B cell (primary cell): ENCODE measurements at regions not wholly inside any gene's neighbourhood (a gene's known extent, or its start where the extent isn't known, plus 50 kb on each side); places are given as distances from the start of the nearest gene placed in this dataset.

Experiments used
- ATAC-seq: fragments of 200-7000 bp; cut with Tn5 transposase; one replicate; pipeline ENCODE4 v1.10.0; 2021; ENCODE audit warnings: low read depth, mild to moderate bottlenecking, moderate number of reproducible peaks, moderate library complexity
- CTCF ChIA-PET: fragments of 350-600 bp; sonication (Branson Sonifier 250); formaldehyde crosslinking; loops from one replicate; lab custom pipeline; 2021; ENCODE audit warnings: antibody characterized with exemption, inconsistent platforms; lab: Charles Lee
- POLR2A ChIA-PET: fragments of 350-600 bp; sonication (Branson Sonifier 250); formaldehyde crosslinking; loops from one replicate; lab custom pipeline; 2021; ENCODE audit warnings: antibody characterized with exemption; lab: Charles Lee
- DNase-seq: peaks from one replicate; pipeline ENCODE4 v3.0.0; 2013
- H2AFZ ChIP-seq: 2 replicates; pipeline ENCODE4 v1.6.1; 2012; ENCODE audit warnings: mild to moderate bottlenecking, low read depth, low read length; ENCODE audit not compliant: insufficient read depth, poor library complexity, severe bottlenecking
- H3K27ac ChIP-seq, 2 donors: 1 replicate in 1 of 2; 2 replicates in 1 of 2; pipeline ENCODE4 v1.5.1; 2012 to 2013; ENCODE audit warnings: low read length in 2 of 2, mild to moderate bottlenecking in 2 of 2, moderate library complexity in 1 of 2
- H3K27me3 ChIP-seq, 4 experiments: fragments of 200-600 bp in 1 of 4; sonication (generic) in 1 of 4; replicated peaks in 1 of 4; 1 replicate in 2 of 4; 2 replicates in 2 of 4; pipeline versions ENCODE4 v1.6.1 to v1.7.0; 2013 to 2016; ENCODE audit warnings: low read length in 3 of 4, mild to moderate bottlenecking in 2 of 4, mixed read lengths in 1 of 4, moderate library complexity in 1 of 4; ENCODE audit not compliant: insufficient read depth in 4 of 4, control insufficient read depth in 3 of 4; ENCODE audit errors: control extremely low read depth in 1 of 4
- H3K36me3 ChIP-seq, 2 experiments: replicated peaks in 1 of 2; 1 replicate in 1 of 2; 2 replicates in 1 of 2; pipeline versions ENCODE4 v1.6.1 to v1.7.1; 2013; ENCODE audit warnings: low read length in 1 of 2; ENCODE audit not compliant: insufficient read depth in 2 of 2, control insufficient read depth in 1 of 2; ENCODE audit errors: control extremely low read depth in 1 of 2, extremely low read depth in 1 of 2
- H3K4me1 ChIP-seq, 2 donors: fragments of 200-600 bp in 1 of 2; sonication (generic) in 1 of 2; 1 replicate in 1 of 2; 2 replicates in 1 of 2; pipeline versions ENCODE4 v1.5.1 to v1.6.1; 2013 to 2017; ENCODE audit warnings: low read length in 2 of 2; ENCODE audit not compliant: control insufficient read depth in 2 of 2, insufficient read depth in 2 of 2
- H3K4me2 ChIP-seq: replicated peaks from 2 replicates; pipeline ENCODE3; 2012; ENCODE audit warnings: mild to moderate bottlenecking, low read depth, low read length; ENCODE audit not compliant: poor library complexity, severe bottlenecking
- H3K4me3 ChIP-seq, 5 experiments: fragments of 200-600 bp in 1 of 5; sonication (generic) in 1 of 5; 1 replicate in 3 of 5; 2 replicates in 2 of 5; pipeline versions ENCODE4 v1.5.1 to v1.7.0; 2011 to 2016; ENCODE audit warnings: low read length in 4 of 5, mild to moderate bottlenecking in 4 of 5, low read depth in 2 of 5, control low read depth in 1 of 5, moderate library complexity in 1 of 5; ENCODE audit not compliant: insufficient read depth in 1 of 5; ENCODE audit errors: control extremely low read depth in 1 of 5, extremely low read depth in 1 of 5
- H3K79me2 ChIP-seq: fragments of 200-600 bp; sonication (generic); one replicate; pipeline ENCODE4 v1.6.0; 2016; ENCODE audit warnings: low read length; ENCODE audit not compliant: control insufficient read depth, insufficient read depth
- H3K9ac ChIP-seq: fragments of 200-600 bp; sonication (generic); 2 replicates; pipeline ENCODE4 v1.6.1; 2017; ENCODE audit warnings: mild to moderate bottlenecking, low read length, moderate library complexity
- H3K9me3 ChIP-seq, 3 donors: one replicate each; pipeline versions ENCODE4 v1.6.1 to v1.7.1; 2013; ENCODE audit warnings: low read length in 2 of 3; ENCODE audit not compliant: control insufficient read depth in 2 of 3, insufficient read depth in 1 of 3; ENCODE audit errors: control extremely low read depth in 1 of 3
- H4K20me1 ChIP-seq: 2 replicates; pipeline ENCODE4 v1.6.0; 2012; ENCODE audit warnings: mild to moderate bottlenecking, low read length; ENCODE audit not compliant: insufficient read depth, control insufficient read depth, poor library complexity, severe bottlenecking
- H3K27ac Mint-ChIP-seq: one replicate; pipeline ENCODE4 v1.8.0; 2021; ENCODE audit warnings: mixed read lengths
- H3K27me3 Mint-ChIP-seq: one replicate; pipeline ENCODE4 v1.8.0; 2021; ENCODE audit warnings: mixed read lengths
- H3K4me1 Mint-ChIP-seq: one replicate; pipeline ENCODE4 v1.8.0; 2021; ENCODE audit warnings: mixed read lengths
- H3K4me3 Mint-ChIP-seq: one replicate; pipeline ENCODE4 v1.8.0; 2021; ENCODE audit warnings: mixed read lengths
- H3K9me3 Mint-ChIP-seq: one replicate; pipeline ENCODE4 v1.8.0; 2022; ENCODE audit warnings: mixed read lengths; ENCODE audit not compliant: insufficient read depth
- EZH2 ChIP-seq: IDR thresholded peaks from 2 replicates; pipeline ENCODE4 v1.6.1; 2012; ENCODE audit warnings: borderline replicate concordance, low read depth, mild to moderate bottlenecking, moderate library complexity, low read length; ENCODE audit not compliant: insufficient read depth, poor library complexity, severe bottlenecking
- WGBS: methylation state at CpG from one replicate; pipeline ENCODE4 v1.1.5; 2013; ENCODE audit warnings: missing lambda C conversion rate; ENCODE audit not compliant: insufficient coverage; 5-methylcytosine and 5-hydroxymethylcytosine counted together
- intact Hi-C: fragments of 100-400 bp; cut with micrococcal nuclease; formaldehyde crosslinking; loops from one replicate; pipeline ENCODE4 v1.10.0; 2022
- TF ChIP-seq, protein P1 (sequence below): fragments of 200-600 bp; IDR thresholded peaks from one replicate; pipeline ENCODE4 v1.8.0; 2022; ENCODE audit warnings: antibody characterized with exemption, mild to moderate bottlenecking

DNA sequence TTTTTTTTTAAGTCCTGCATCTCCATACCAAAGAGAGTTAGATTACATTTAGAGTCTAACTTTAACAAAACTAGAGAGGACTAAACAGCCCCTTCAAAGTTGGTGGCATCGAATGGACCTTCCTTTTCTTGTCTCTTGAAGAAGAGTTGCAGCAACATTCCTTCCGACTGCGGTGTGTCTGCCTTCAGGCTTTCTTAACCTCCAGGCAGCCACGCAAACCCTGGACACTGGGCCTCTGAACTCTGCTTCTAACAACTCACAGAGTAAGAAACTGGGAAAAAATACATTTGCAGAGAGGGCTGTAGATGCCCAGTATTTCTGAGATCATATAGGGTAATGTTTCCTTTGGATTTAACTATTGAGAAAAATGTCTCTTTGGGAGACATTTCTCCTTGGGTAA lies 120.5 kb upstream of the MAST4 start:
- ATAC-seq (no peak), DNase-seq (no peak)
- no peak overlapping the region for H3K27ac ChIP-seq
- peaks cover 4 to 8% of the 10 kb centered on the region in 2 donors for H3K4me1 ChIP-seq
- 93% methylated on average over 3 of the region's 4 CpGs for WGBS
- no peak for TF ChIP-seq EZH2
- TF ChIP-seq, protein P1, sequence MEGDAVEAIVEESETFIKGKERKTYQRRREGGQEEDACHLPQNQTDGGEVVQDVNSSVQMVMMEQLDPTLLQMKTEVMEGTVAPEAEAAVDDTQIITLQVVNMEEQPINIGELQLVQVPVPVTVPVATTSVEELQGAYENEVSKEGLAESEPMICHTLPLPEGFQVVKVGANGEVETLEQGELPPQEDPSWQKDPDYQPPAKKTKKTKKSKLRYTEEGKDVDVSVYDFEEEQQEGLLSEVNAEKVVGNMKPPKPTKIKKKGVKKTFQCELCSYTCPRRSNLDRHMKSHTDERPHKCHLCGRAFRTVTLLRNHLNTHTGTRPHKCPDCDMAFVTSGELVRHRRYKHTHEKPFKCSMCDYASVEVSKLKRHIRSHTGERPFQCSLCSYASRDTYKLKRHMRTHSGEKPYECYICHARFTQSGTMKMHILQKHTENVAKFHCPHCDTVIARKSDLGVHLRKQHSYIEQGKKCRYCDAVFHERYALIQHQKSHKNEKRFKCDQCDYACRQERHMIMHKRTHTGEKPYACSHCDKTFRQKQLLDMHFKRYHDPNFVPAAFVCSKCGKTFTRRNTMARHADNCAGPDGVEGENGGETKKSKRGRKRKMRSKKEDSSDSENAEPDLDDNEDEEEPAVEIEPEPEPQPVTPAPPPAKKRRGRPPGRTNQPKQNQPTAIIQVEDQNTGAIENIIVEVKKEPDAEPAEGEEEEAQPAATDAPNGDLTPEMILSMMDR: no peak
- CTCF ChIA-PET: no interaction called here
- Mint-ChIP-seq H3K4me1 (peaks cover 13% of the 10 kb centered on the region), H3K4me3 (no peak overlapping the region), H3K27ac (no peak overlapping the region), H3K9me3 (no peaks in the 10 kb centered on the region), H3K27me3 (no peaks in the 10 kb centered on the region)
- H3K79me2 ChIP-seq: no peaks in the 10 kb centered on the region
- H3K9me3 ChIP-seq: no peaks in the 10 kb centered on the region
- H3K9ac ChIP-seq: no peak overlapping the region
- POLR2A ChIA-PET: no interaction called here
- H4K20me1 ChIP-seq: no peaks in the 10 kb centered on the region
- no peak overlapping the region for H3K4me2 ChIP-seq
- H3K27me3 ChIP-seq: no peaks in the 10 kb centered on the region
- intact Hi-C loops: loop anchor here (10.0 kb wide), 1 partner anchor 119 kb away; the partner anchor contains the start of gene MAST4
- H2AFZ ChIP-seq: no peak overlapping the region
- no peak overlapping the region for H3K4me3 ChIP-seq
- H3K36me3 ChIP-seq: no peaks in the 10 kb centered on the region

DNA sequence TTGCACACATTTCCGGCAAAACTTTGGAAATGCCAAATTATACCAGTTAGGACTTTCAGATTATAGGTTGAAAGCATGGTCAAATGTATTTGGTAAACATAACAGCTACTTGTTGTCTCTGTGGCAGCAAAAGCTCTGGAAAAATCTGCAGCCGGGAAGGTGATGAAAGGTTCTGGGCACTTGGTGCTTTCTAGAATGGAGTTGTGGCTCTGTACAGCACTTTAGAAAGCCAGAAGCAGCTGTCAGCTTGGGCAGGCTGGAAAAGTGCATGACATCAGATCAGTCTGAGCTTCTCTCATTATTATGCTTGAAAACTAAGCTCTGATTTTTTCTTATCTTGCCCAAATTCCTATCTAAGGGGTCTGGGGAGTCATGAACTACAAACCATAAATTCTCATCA lies 118.6 kb upstream of the MAST4 start:
- Histone ChIP-seq H3K36me3 (no peaks in the 10 kb centered on the region), H3K27me3 (no peaks in the 10 kb centered on the region), H3K9me3 (peaks cover 0 to 6% (median 5%) of the 10 kb centered on the region in 3 donors), H3K4me1 (peaks cover 0 to under 1% of the 10 kb centered on the region in 2 donors), H3K4me2 (no peak overlapping the region), H3K4me3 (no peak overlapping the region), H3K27ac (no peak overlapping the region), H2AFZ (no peak overlapping the region), H3K79me2 (no peaks in the 10 kb centered on the region), H4K20me1 (no peaks in the 10 kb centered on the region), H3K9ac (no peak overlapping the region)
- CTCF ChIA-PET: no interaction called here
- peaks cover 2% of the 10 kb centered on the region for H3K4me1 Mint-ChIP-seq
- POLR2A ChIA-PET: interaction anchor here (0.6 kb wide), 1 partner anchor 68 kb away, joined by 4 read pairs; no protein-coding TSS in a partner anchor
- no peak for TF ChIP-seq EZH2
- TF ChIP-seq, protein P1: no peak
- H3K4me3 Mint-ChIP-seq: no peak overlapping the region
- DNase-seq: no peak
- intact Hi-C loops: loop anchor here (10.0 kb wide), 1 partner anchor 117 kb away; the partner anchor contains the start of gene MAST4
- 96% methylated on average over 2 of the region's 2 CpGs for WGBS
- no peaks in the 10 kb centered on the region for H3K9me3 Mint-ChIP-seq
- no peaks in the 10 kb centered on the region for H3K27me3 Mint-ChIP-seq
- ATAC-seq: no peak
- H3K27ac Mint-ChIP-seq: no peak overlapping the region
